ENCODE measurements at regions not wholly inside any gene's neighbourhood (a gene's known extent, or its start where the extent isn't known, plus 50 kb on each side); places are given as distances from the start of the nearest gene placed in this dataset.
"Not testable (repeated sequence)": the region's sequence is repeated elsewhere in the genome, so short reads cannot be mapped to it uniquely, and the experiment has no call there.

DNA sequence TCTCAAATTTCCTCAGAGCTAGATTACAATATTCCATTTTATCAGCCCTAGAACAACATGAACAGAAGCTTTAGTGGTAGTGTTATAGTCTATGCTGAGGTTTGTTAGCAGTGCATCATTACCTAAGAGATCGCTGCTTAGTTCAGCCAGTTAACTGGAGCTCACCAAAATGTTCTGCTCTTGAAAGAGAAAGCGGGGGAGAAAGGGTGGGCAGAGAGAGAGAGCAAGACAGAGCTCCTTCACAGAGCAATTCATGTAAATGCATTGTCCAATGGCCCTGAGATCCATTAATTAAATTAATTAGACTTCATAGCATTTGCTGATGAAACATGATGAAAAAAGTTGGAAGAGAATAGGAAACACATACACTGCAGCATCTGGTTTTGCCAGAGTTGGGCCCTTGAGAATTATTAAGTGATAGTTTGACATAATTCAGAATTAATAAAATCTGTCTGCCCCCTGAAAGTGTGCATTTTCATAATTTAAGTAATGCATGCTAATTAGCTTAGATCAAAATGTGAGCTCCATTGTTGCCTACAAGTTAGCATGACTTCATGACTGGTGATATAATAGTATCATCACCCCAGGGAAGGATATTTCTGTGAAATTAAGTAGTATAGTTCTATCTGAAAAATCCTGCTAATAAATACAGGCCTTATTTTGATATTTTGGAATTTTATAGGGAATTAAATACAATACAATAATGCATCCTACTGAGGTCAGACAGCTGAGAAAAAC lies 86.9 kb upstream of the LYSMD4 start:
- no peak for DNase-seq

- DNase-seq = no peak
Measured at GRCh38 chr15:99818872-99819271, 85.6 kb upstream of the LYSMD4 start.

DNA sequence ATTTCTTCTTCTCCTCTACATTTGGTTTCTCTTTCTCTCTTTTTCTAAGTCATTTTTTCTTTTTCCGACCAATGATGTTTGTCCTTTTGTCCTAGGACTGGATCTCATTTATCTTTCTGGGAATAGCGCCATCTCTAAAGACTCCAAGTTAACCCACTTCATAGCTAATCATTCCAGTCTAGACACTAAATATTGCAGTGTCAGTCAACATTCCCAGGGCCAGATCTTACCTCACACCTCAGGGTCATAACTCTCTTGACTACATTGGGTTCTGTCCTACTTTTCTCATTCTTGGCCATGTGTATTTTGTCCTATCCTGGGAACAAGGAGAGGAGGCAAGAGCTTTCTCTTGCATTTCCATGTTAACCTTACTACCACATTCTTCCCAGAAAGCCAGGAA lies 83.6 kb upstream of the LYSMD4 start:
- not testable (repeated sequence) for DNase-seq

DNA sequence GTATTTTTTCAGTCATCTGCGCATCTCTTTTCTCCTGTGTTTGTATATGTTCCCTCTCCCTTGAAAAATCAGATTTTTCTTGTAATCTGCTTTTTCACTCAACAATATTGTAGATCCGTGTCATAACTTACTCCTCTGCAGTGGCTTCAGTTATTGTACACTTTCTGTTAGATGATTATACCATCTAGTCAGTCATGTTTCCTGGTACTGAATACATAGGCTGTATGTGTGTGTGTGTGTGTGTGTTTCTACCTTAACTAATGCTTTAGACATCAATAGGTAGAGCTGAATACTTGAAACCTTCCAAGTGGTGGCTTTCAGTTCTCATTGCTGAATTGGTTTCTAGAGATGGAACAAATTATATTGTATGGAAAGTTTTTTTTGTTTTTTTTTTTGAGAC lies 77.4 kb upstream of the LYSMD4 start:
- DNase-seq = not testable (repeated sequence)

DNA sequence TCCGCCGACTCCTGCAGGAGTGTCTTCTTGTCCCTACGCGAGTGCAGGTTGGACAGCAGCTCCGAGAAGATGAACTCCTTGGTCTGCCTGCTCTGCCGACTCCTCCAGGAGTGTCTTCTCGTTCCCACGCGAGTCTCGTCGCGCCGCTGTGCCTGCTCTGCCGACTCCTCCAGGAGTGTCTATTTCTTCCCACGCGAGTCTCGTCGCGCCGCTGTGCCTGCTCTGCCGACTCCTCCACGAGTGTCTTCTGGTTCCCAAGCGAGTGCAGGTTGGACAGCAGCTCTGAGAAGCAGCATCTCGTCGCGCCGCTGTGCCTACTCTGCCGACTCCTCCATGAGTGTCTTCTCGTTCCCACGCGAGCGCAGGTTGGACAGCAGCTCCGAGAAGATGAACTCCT lies 66.6 kb upstream of the LYSMD4 start:
- not testable (repeated sequence) for DNase-seq

DNA sequence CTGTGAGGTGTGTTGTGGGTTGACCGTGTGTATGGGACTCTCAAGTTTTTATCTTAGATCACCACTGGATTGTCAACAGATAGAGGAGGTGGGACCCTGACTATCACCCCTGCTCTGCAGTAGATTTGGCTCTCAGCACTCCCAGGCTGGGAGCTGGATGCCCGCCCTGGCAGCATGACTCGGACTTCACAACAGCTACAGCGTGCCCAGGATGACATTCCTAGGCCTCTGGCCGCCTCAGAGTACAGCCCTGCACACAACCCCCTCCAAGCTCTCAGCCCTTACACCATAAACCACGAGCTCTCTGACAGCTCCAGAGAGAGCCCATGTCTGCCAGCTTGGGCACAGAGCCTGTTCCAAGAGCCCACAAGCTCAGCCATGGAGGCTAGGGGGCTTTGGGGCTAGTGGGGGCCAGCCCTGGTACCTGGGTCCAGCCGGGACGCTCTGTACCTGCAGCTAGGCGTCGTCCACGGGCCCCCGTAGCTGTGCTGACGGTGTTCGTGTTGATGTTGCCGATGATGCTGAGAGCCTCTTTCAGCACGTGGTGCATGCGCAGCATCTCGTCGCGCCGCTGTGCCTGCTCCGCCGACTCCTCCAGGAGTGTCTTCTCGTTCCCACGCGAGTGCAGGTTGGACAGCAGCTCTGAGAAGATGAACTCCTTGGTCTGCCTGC lies 66.1 kb upstream of the LYSMD4 start:
- not testable (repeated sequence) for DNase-seq

DNA sequence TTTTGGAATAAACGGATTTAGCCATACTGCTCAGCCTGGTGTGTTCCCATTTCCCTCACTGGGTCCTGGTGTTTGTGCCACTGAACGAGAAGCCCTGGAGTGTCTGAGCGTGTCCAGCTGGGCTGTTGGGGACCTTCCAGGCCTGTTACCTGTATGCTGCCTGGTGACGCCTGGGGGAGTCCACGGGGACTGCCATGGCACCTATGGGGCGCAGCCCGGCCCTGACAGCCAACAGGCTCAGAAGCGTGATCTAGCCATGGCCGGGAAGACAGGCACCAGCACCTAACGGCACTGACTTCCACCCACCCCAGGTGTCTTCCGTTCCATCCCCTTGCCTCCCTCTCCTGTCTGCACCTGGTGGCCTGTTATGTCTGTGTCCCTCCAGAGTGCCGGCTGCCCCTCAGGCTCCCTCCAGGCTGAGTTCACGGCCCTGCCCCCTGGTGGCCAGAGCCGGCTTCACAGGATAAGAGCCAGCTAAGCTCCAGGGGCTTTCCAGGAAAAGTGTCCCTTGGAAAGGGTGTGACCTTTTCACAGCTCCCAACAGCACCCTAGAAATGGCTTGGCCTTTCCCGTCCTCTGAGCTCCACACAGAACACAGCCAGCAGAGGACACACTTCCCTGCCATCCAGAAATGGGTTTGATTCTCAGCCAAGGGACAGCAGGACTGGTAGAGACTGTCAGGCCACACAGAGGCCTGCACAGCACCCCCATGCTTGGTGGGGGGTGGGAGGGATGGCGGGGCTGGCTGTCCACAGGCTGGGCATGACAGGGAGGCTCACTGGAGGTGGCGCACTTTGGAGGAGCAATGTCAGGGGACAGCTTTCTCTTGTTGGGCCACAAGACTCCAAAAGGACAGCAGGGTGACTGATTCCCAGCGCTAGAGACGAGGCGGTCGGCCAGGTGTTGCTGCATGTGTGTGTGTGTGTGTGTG lies 64.0 kb upstream of the LYSMD4 start:
- not testable (repeated sequence) for DNase-seq

DNA sequence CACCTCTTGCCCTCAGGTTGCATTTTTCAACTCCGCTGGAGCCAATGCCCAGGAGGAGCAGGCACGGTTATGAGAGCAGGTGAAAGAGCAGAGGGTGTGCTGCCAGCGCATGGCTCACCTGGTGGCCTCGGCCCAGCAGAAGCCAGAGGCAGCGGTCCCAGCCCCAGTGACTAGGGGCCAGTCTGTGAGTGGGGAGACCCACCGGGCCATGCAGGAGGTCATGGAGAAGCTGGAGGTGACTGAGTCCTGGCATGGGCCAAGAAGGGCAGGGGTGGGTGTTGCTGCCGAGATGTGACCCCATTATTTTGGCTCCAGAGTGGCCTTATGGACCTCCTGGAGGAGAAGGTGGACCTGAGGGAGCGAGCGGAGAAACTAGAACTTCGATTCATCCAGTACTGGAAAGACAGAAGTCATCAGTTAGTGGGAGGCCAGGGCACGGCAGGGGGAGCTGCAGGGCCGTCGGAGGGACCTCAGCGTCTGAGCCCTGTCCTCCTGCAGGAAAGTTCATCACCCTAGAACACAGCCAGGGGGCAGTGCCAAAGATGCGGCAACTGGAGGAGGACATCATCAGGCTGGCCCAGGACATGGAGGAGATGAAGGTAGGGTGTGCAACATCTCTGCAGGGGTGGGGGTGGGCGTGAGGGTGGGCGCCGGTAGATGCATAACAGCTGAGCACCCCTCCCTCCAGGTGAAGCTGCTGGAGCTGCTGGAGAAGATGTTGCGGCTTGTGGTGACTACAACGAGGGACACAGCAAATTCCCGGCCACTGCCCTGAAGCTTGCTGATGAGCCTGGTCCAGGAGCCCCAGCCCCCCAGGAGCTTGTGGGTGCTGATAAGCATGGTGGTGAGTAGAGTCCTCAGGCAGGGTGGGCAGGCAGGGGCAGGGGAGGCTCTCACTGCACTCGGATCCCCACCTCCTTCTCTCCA lies 58.9 kb upstream of the LYSMD4 start:
- DNase-seq = not testable (repeated sequence)

GRCh38 chr15:99790751-99791150 lies 57.5 kb upstream of the LYSMD4 start:
- peak; percentile 7 for DNase-seq

GRCh38 chr15:99788156-99788555 lies 54.9 kb upstream of the LYSMD4 start:
- DNase-seq = no peak

DNA sequence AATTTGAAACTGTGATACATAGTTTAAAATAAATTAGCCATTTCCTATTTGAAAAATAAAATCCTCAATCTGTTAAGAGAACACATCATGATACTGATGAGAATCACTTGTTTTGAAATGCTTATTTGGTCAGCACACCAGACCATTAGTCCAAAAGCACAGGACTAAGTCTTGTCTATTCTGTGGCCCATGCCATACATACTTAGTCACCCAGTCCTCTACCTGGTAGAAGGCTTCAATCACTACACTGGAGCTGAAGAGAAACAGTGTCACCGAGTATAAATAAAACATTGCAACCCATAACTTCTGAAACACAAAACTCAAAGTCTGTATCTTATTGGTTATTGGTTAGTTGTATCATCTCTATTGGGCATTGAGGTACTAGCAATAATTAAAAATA lies 51.6 kb upstream of the LYSMD4 start:
- not testable (repeated sequence) for DNase-seq

- not testable (repeated sequence) for DNase-seq
Measured at GRCh38 chr15:99783918-99784619, 50.8 kb upstream of the LYSMD4 start.

All from fibroblast of skin of right biceps (primary cell).